ENCODE measurements at regions not wholly inside any gene's neighbourhood (a gene's known extent, or its start where the extent isn't known, plus 50 kb on each side); places are given as distances from the start of the nearest gene placed in this dataset.

DNA sequence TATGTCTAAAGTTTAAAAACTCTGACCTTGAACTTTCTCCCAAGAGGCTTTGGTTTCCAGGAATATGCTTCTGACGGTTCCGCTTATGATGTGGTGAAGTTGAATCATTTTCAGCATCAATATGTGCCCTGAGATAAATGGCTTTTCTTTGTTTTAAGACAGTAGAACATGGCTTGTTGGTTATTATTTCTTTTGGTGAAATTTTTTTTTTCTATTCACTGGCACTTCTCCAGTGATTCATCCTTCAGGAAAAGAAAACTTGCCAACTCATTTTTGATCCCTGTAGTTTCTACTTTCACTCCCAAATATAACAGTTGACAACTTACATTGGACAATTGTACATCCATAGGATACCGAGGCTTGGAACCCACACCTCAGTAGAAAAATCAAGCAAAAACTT, 1301.2 kb upstream of the FLRT2 start:
- 49 to 61% methylated on average over 3 of the region's 3 CpGs for WGBS, 2 experiments (ENCODE audit: low coverage in 1 of 2, low lambda C conversion rate in 2 of 2, missing lambda C conversion rate in 2 of 2)
- in situ Hi-C loops (cut with MboI) = no loop called here
- no peaks in the 10 kb centered on the region for H3K9me3 ChIP-seq (ENCODE audit: low read depth)

DNA sequence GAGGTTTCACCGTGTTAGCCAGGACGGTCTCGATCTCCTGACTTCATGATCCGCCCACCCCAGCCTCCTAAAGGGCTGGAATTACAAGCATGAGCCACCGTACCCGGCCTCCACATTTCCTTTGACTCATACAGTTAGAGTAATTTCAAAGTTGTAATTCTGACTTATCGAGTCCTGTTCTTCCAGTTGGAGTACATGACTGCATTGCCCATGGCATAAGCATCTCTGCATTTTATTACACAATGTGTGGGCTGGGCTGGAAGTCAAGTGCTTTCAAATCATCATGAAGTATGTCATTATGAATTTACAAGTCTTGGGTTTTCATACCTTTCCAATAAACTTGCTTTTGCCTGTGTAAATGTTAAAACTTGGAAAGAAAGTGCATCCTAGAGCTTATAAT, 1295.7 kb upstream of the FLRT2 start:
- DNase-seq = no peak
- H3K4me2 ChIP-seq (ENCODE audit: unreplicated experiment) = no peak overlapping the region
- H3K36me3 ChIP-seq (ENCODE audit: low read depth) = no peaks in the 10 kb centered on the region
- H3K27ac ChIP-seq = no peak overlapping the region
- no peaks in the 10 kb centered on the region for H3F3A ChIP-seq (ENCODE audit: insufficient read depth)
- no peaks in the 10 kb centered on the region for H3K9me2 ChIP-seq (ENCODE audit: insufficient read depth)
- H3K27me3 ChIP-seq (replicated peaks; ENCODE audit: insufficient read depth) = no peaks in the 10 kb centered on the region
- no peaks in the 10 kb centered on the region for H3K4me1 ChIP-seq (ENCODE audit: insufficient read depth)
- 41 to 44% methylated on average over 7 of the region's 7 CpGs for WGBS, 2 experiments (ENCODE audit: low coverage in 1 of 2, low lambda C conversion rate in 2 of 2, missing lambda C conversion rate in 2 of 2)
- in situ Hi-C loops (cut with MboI) = no loop called here
- H3K79me2 ChIP-seq (ENCODE audit: insufficient read depth) = no peaks in the 10 kb centered on the region
- no peaks in the 10 kb centered on the region for H3K9me3 ChIP-seq (ENCODE audit: low read depth)
- no peak overlapping the region for H3K9ac ChIP-seq
- H4K20me1 ChIP-seq (ENCODE audit: insufficient read depth) = no peaks in the 10 kb centered on the region
- H2AFZ ChIP-seq = no peak overlapping the region
- no peak for TF ChIP-seq EZH2 (IDR thresholded peaks at IDR 0.05; ENCODE audit: insufficient read depth, poor library complexity, severe bottlenecking)
- no peak for TF ChIP-seq EZH2phosphoT487 (IDR thresholded peaks at IDR 0.05; ENCODE audit: insufficient read depth, low read depth)
- H3K4me3 ChIP-seq = no peak overlapping the region

More for the DNA sequence above, 1301.2 kb upstream of the FLRT2 start:
- Histone ChIP-seq H2AFZ (no peak overlapping the region), H3K4me1 (ENCODE audit: insufficient read depth) (no peaks in the 10 kb centered on the region), H3K27me3 (replicated peaks; ENCODE audit: insufficient read depth) (no peaks in the 10 kb centered on the region), H3K4me2 (ENCODE audit: unreplicated experiment) (no peak overlapping the region), H4K20me1 (ENCODE audit: insufficient read depth) (no peaks in the 10 kb centered on the region), H3F3A (ENCODE audit: insufficient read depth) (no peaks in the 10 kb centered on the region), H3K9ac (no peak overlapping the region), H3K36me3 (ENCODE audit: low read depth) (no peaks in the 10 kb centered on the region), H3K4me3 (no peak overlapping the region), H3K79me2 (ENCODE audit: insufficient read depth) (no peaks in the 10 kb centered on the region), H3K9me2 (ENCODE audit: insufficient read depth) (no peaks in the 10 kb centered on the region), H3K27ac (no peak overlapping the region)
- no peak for DNase-seq
- TF ChIP-seq EZH2 (IDR thresholded peaks at IDR 0.05; ENCODE audit: insufficient read depth, poor library complexity, severe bottlenecking) = no peak
- no peak for TF ChIP-seq EZH2phosphoT487 (IDR thresholded peaks at IDR 0.05; ENCODE audit: insufficient read depth, low read depth)

DNA sequence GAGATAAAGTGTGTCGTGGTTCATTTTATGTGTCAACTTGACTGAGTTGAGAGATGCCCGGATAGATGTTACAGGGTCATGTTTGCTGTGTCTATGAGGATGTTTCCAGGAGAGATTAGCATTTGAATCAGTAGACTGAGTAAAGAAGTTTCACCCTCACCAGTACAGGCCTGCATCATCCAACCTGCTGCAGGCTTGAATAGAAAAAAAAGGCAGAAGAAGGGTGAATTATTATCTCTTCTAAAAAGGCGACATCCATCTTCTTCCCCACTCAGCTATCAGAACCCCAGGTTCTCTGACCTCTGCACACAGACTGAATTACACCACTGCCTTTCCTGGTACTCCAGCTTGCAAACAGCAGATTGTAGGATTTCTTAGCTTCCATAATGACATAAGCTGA, 1293.7 kb upstream of the FLRT2 start:
- in situ Hi-C loops (cut with MboI) = no loop called here

DNA sequence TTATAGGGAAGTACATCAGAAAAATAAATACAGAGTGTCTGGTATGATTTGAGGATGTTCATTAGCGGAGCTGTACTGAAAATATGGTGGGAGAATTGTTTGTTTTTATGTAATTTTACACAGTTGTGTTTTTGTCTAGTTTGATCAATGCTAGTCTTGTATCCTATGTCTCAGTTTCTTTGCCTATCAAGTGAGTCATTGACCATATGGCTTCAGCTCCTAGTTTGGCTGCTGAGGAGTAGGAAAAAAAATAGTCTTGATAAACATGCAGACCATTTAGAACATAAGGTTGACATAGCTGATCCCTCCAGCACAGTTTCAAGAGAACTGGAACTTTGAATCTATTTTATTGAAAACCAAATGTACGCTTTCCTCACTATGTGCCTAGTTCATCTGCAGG, 1292.1 kb upstream of the FLRT2 start:
- Histone ChIP-seq H3K79me2 (ENCODE audit: insufficient read depth) (no peaks in the 10 kb centered on the region), H3K27me3 (replicated peaks; ENCODE audit: insufficient read depth) (no peaks in the 10 kb centered on the region), H3K27ac (no peak overlapping the region), H3K4me2 (ENCODE audit: unreplicated experiment) (no peak overlapping the region), H3K4me1 (ENCODE audit: insufficient read depth) (no peaks in the 10 kb centered on the region), H3K9me2 (ENCODE audit: insufficient read depth) (no peaks in the 10 kb centered on the region), H3K36me3 (ENCODE audit: low read depth) (no peaks in the 10 kb centered on the region), H3K9ac (no peak overlapping the region), H3K4me3 (no peak overlapping the region), H3K9me3 (ENCODE audit: low read depth) (no peaks in the 10 kb centered on the region), H2AFZ (no peak overlapping the region), H4K20me1 (ENCODE audit: insufficient read depth) (no peaks in the 10 kb centered on the region), H3F3A (ENCODE audit: insufficient read depth) (no peaks in the 10 kb centered on the region)
- no peak for DNase-seq
- 16 to 35% methylated on average over 2 of the region's 2 CpGs for WGBS, 2 experiments (ENCODE audit: low coverage in 1 of 2, low lambda C conversion rate in 2 of 2, missing lambda C conversion rate in 2 of 2)
- TF ChIP-seq EZH2phosphoT487 (IDR thresholded peaks at IDR 0.05; ENCODE audit: insufficient read depth, low read depth) (no peak), EZH2 (IDR thresholded peaks at IDR 0.05; ENCODE audit: insufficient read depth, poor library complexity, severe bottlenecking) (no peak)
- in situ Hi-C loops (cut with MboI) = no loop called here

More for the DNA sequence above, 1293.7 kb upstream of the FLRT2 start:
- Histone ChIP-seq H3K4me1 (ENCODE audit: insufficient read depth) (no peaks in the 10 kb centered on the region), H3K9ac (no peak overlapping the region), H4K20me1 (ENCODE audit: insufficient read depth) (no peaks in the 10 kb centered on the region), H3K27ac (no peak overlapping the region), H2AFZ (no peak overlapping the region), H3K79me2 (ENCODE audit: insufficient read depth) (no peaks in the 10 kb centered on the region), H3K4me2 (ENCODE audit: unreplicated experiment) (no peak overlapping the region), H3K9me2 (ENCODE audit: insufficient read depth) (no peaks in the 10 kb centered on the region), H3K36me3 (ENCODE audit: low read depth) (no peaks in the 10 kb centered on the region), H3K27me3 (replicated peaks; ENCODE audit: insufficient read depth) (no peaks in the 10 kb centered on the region), H3K9me3 (ENCODE audit: low read depth) (no peaks in the 10 kb centered on the region), H3F3A (ENCODE audit: insufficient read depth) (no peaks in the 10 kb centered on the region), H3K4me3 (no peak overlapping the region)
- no peak for TF ChIP-seq EZH2 (IDR thresholded peaks at IDR 0.05; ENCODE audit: insufficient read depth, poor library complexity, severe bottlenecking)
- TF ChIP-seq EZH2phosphoT487 (IDR thresholded peaks at IDR 0.05; ENCODE audit: insufficient read depth, low read depth) = no peak
- no peak for DNase-seq
- WGBS, 2 experiments (ENCODE audit: low coverage in 1 of 2, low lambda C conversion rate in 2 of 2, missing lambda C conversion rate in 2 of 2) = 37 to 69% methylated on average over 3 of the region's 3 CpGs

DNA sequence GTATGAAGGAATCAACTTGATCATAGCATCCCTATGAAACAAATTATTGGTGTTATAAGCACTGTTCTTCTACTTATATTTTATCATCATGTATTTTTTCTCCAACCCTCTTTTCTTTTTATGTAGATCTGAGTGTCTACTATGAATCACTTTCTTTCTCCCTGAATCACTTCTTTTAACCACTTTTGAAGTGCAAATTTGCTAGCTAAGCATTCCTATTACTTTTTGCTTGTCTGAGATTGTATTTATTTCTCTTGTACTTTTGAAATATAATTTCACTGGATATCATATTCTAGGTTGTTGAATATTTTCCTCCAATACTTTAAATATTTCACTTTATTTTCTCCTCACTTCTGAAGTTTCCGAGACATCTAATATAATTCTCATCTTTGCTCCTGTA, 1282.3 kb upstream of the FLRT2 start:
- Histone ChIP-seq H3K36me3 (ENCODE audit: low read depth) (no peaks in the 10 kb centered on the region), H3K9me3 (ENCODE audit: low read depth) (no peaks in the 10 kb centered on the region), H4K20me1 (ENCODE audit: insufficient read depth) (no peaks in the 10 kb centered on the region), H3K9me2 (ENCODE audit: insufficient read depth) (no peaks in the 10 kb centered on the region), H3K4me2 (ENCODE audit: unreplicated experiment) (no peak overlapping the region), H3K79me2 (ENCODE audit: insufficient read depth) (no peaks in the 10 kb centered on the region), H3K27ac (no peak overlapping the region), H3K9ac (no peak overlapping the region), H3K27me3 (replicated peaks; ENCODE audit: insufficient read depth) (no peaks in the 10 kb centered on the region), H3K4me1 (ENCODE audit: insufficient read depth) (no peaks in the 10 kb centered on the region), H3F3A (ENCODE audit: insufficient read depth) (no peaks in the 10 kb centered on the region), H2AFZ (no peak overlapping the region), H3K4me3 (no peak overlapping the region)
- in situ Hi-C loops (cut with MboI) = no loop called here
- 41 to 53% methylated on average over 1 of the region's 1 CpG for WGBS, 2 experiments (ENCODE audit: low coverage in 1 of 2, low lambda C conversion rate in 2 of 2, missing lambda C conversion rate in 2 of 2)
- no peak for TF ChIP-seq EZH2 (IDR thresholded peaks at IDR 0.05; ENCODE audit: insufficient read depth, poor library complexity, severe bottlenecking)
- TF ChIP-seq EZH2phosphoT487 (IDR thresholded peaks at IDR 0.05; ENCODE audit: insufficient read depth, low read depth) = no peak
- DNase-seq = no peak
